ENCODE measurements at regions not wholly inside any gene's neighbourhood (a gene's known extent, or its start where the extent isn't known, plus 50 kb on each side); places are given as distances from the start of the nearest gene placed in this dataset.

GRCh38 chr12:61916831-61917230, 343.4 kb upstream of the USP15 start:
- ATAC-seq (replicated peaks) (no peak), DNase-seq (no peak)
- Mint-ChIP-seq H3K9me3 (peaks cover 12% of the 10 kb centered on the region in 2 donors), H3K27ac (no peak overlapping the region), H3K36me3 (ENCODE audit: insufficient read depth) (no peaks in the 10 kb centered on the region), H3K4me1 (ENCODE audit: low read depth in 2 of 2) (no peaks in the 10 kb centered on the region), H3K4me3 (no peak overlapping the region), H3K27me3 (no peaks in the 10 kb centered on the region)

GRCh38 chr12:61919686-61920085, 340.5 kb upstream of the USP15 start:
- no peaks in the 10 kb centered on the region for H3K4me1 Mint-ChIP-seq (ENCODE audit: low read depth in 2 of 2)
- H3K36me3 Mint-ChIP-seq (ENCODE audit: insufficient read depth), result no peaks in the 10 kb centered on the region
- ATAC-seq (replicated peaks) (no peak), DNase-seq (no peak)
- H3K4me3 Mint-ChIP-seq, result no peak overlapping the region
- no peak overlapping the region for H3K27ac Mint-ChIP-seq
- no peaks in the 10 kb centered on the region for H3K27me3 Mint-ChIP-seq
- peaks cover 18 to 19% of the 10 kb centered on the region in 2 donors for H3K9me3 Mint-ChIP-seq

- Mint-ChIP-seq H3K27ac (no peak overlapping the region), H3K27me3 (no peaks in the 10 kb centered on the region), H3K4me3 (no peak overlapping the region), H3K9me3 (peaks cover 21 to 24% of the 10 kb centered on the region in 2 donors), H3K36me3 (ENCODE audit: insufficient read depth) (no peaks in the 10 kb centered on the region), H3K4me1 (ENCODE audit: low read depth in 2 of 2) (no peaks in the 10 kb centered on the region)
- DNase-seq (no peak), ATAC-seq (replicated peaks) (no peak)
Observed at GRCh38 chr12:61920230-61920629, 340.0 kb upstream of the USP15 start.

- ATAC-seq (replicated peaks), result no peak
- Mint-ChIP-seq H3K36me3 (ENCODE audit: insufficient read depth) (no peaks in the 10 kb centered on the region), H3K9me3 (peaks cover 25 to 30% of the 10 kb centered on the region in 2 donors)
Observed at GRCh38 chr12:61923152-61923551, 337.1 kb upstream of the USP15 start.

GRCh38 chr12:61934564-61934963, 325.6 kb upstream of the USP15 start:
- H3K36me3 Mint-ChIP-seq (ENCODE audit: insufficient read depth), result no peaks in the 10 kb centered on the region
- peaks cover 0 to 2% of the 10 kb centered on the region in 2 donors for H3K9me3 Mint-ChIP-seq
- DNase-seq (no peak), ATAC-seq (replicated peaks) (no peak)
- H3K4me1 Mint-ChIP-seq (ENCODE audit: low read depth in 2 of 2), result no peaks in the 10 kb centered on the region
- no peak overlapping the region for H3K4me3 Mint-ChIP-seq
- no peaks in the 10 kb centered on the region for H3K27me3 Mint-ChIP-seq
- H3K27ac Mint-ChIP-seq, result no peak overlapping the region

More at GRCh38 chr12:61923152-61923551, 337.1 kb upstream of the USP15 start:
- H3K4me3 Mint-ChIP-seq, result no peak overlapping the region
- H3K4me1 Mint-ChIP-seq (ENCODE audit: low read depth in 2 of 2), result no peaks in the 10 kb centered on the region
- no peak for DNase-seq
- no peak overlapping the region for H3K27ac Mint-ChIP-seq
- H3K27me3 Mint-ChIP-seq, result no peaks in the 10 kb centered on the region

- Mint-ChIP-seq H3K4me1 (ENCODE audit: low read depth in 2 of 2) (no peaks in the 10 kb centered on the region), H3K4me3 (no peak overlapping the region), H3K27me3 (no peaks in the 10 kb centered on the region), H3K9me3 (peaks cover 0 to 7% of the 10 kb centered on the region in 2 donors), H3K27ac (no peak overlapping the region), H3K36me3 (ENCODE audit: insufficient read depth) (no peaks in the 10 kb centered on the region)
- DNase-seq (no peak), ATAC-seq (replicated peaks) (no peak)
Observed at GRCh38 chr12:61939977-61940376, 320.2 kb upstream of the USP15 start.

- no peak for DNase-seq
- no peak overlapping the region for H3K4me3 Mint-ChIP-seq
- H3K27me3 Mint-ChIP-seq, result no peaks in the 10 kb centered on the region
- H3K36me3 Mint-ChIP-seq (ENCODE audit: insufficient read depth), result no peaks in the 10 kb centered on the region
- H3K9me3 Mint-ChIP-seq, result peaks cover 0 to under 1% of the 10 kb centered on the region in 2 donors
- ATAC-seq (replicated peaks), result no peak
- no peaks in the 10 kb centered on the region for H3K4me1 Mint-ChIP-seq (ENCODE audit: low read depth in 2 of 2)
- H3K27ac Mint-ChIP-seq, result no peak overlapping the region
Observed at GRCh38 chr12:61956545-61956944, 303.7 kb upstream of the USP15 start.

- no peak overlapping the region for H3K27ac Mint-ChIP-seq
- no peak overlapping the region for H3K4me3 Mint-ChIP-seq
Observed at GRCh38 chr12:61974461-61974860, 285.7 kb upstream of the USP15 start.

GRCh38 chr12:61985830-61986229, 274.4 kb upstream of the USP15 start:
- ATAC-seq (replicated peaks) (no peak), DNase-seq (no peak)
- H3K27ac Mint-ChIP-seq, result no peak overlapping the region
- H3K4me1 Mint-ChIP-seq (ENCODE audit: low read depth in 2 of 2), result no peaks in the 10 kb centered on the region
- peaks cover 4 to 7% of the 10 kb centered on the region in 2 donors for H3K9me3 Mint-ChIP-seq
- no peaks in the 10 kb centered on the region for H3K36me3 Mint-ChIP-seq (ENCODE audit: insufficient read depth)
- no peaks in the 10 kb centered on the region for H3K27me3 Mint-ChIP-seq
- H3K4me3 Mint-ChIP-seq, result no peak overlapping the region

More at GRCh38 chr12:61974461-61974860, 285.7 kb upstream of the USP15 start:
- no peak for DNase-seq
- ATAC-seq (replicated peaks), result no peak
- H3K4me1 Mint-ChIP-seq (ENCODE audit: low read depth in 2 of 2), result no peaks in the 10 kb centered on the region
- no peaks in the 10 kb centered on the region for H3K27me3 Mint-ChIP-seq
- H3K9me3 Mint-ChIP-seq, result peaks cover 8 to 12% of the 10 kb centered on the region in 2 donors
- no peaks in the 10 kb centered on the region for H3K36me3 Mint-ChIP-seq (ENCODE audit: insufficient read depth)

- H3K9me3 Mint-ChIP-seq, result peaks cover 2 to 7% of the 10 kb centered on the region in 2 donors
- no peaks in the 10 kb centered on the region for H3K36me3 Mint-ChIP-seq (ENCODE audit: insufficient read depth)
- H3K27ac Mint-ChIP-seq, result no peak overlapping the region
- H3K4me3 Mint-ChIP-seq, result no peak overlapping the region
- no peaks in the 10 kb centered on the region for H3K27me3 Mint-ChIP-seq
- DNase-seq (no peak), ATAC-seq (replicated peaks) (no peak)
- no peaks in the 10 kb centered on the region for H3K4me1 Mint-ChIP-seq (ENCODE audit: low read depth in 2 of 2)
Observed at GRCh38 chr12:61987173-61987572, 273.0 kb upstream of the USP15 start.

GRCh38 chr12:61991661-61992060, 268.5 kb upstream of the USP15 start:
- no peak for ATAC-seq (replicated peaks)
- H3K4me1 Mint-ChIP-seq (ENCODE audit: low read depth in 2 of 2), result no peaks in the 10 kb centered on the region

GRCh38 chr12:61993734-61994345, 266.4 kb upstream of the USP15 start:
- ATAC-seq (replicated peaks) (no peak), DNase-seq (no peak)
- no peak overlapping the region for H3K27ac Mint-ChIP-seq
- H3K9me3 Mint-ChIP-seq, result peaks cover 0 to 4% of the 10 kb centered on the region in 2 donors
- no peaks in the 10 kb centered on the region for H3K36me3 Mint-ChIP-seq (ENCODE audit: insufficient read depth)
- H3K4me3 Mint-ChIP-seq, result no peak overlapping the region
- no peaks in the 10 kb centered on the region for H3K4me1 Mint-ChIP-seq (ENCODE audit: low read depth in 2 of 2)
- no peaks in the 10 kb centered on the region for H3K27me3 Mint-ChIP-seq

More at GRCh38 chr12:61991661-61992060, 268.5 kb upstream of the USP15 start:
- Mint-ChIP-seq H3K27me3 (no peaks in the 10 kb centered on the region), H3K27ac (no peak overlapping the region), H3K4me3 (no peak overlapping the region), H3K36me3 (ENCODE audit: insufficient read depth) (no peaks in the 10 kb centered on the region), H3K9me3 (peaks cover 0 to under 1% of the 10 kb centered on the region in 2 donors)
- no peak for DNase-seq

GRCh38 chr12:61996717-61997116, 263.5 kb upstream of the USP15 start:
- DNase-seq (no peak), ATAC-seq (replicated peaks) (no peak)
- no peak overlapping the region for H3K4me3 Mint-ChIP-seq
- peaks cover 0 to 4% of the 10 kb centered on the region in 2 donors for H3K9me3 Mint-ChIP-seq
- no peaks in the 10 kb centered on the region for H3K36me3 Mint-ChIP-seq (ENCODE audit: insufficient read depth)
- no peak overlapping the region for H3K27ac Mint-ChIP-seq
- no peaks in the 10 kb centered on the region for H3K27me3 Mint-ChIP-seq
- H3K4me1 Mint-ChIP-seq (ENCODE audit: low read depth in 2 of 2), result no peaks in the 10 kb centered on the region

- Mint-ChIP-seq H3K36me3 (ENCODE audit: insufficient read depth) (no peaks in the 10 kb centered on the region), H3K9me3 (peaks cover 0 to 4% of the 10 kb centered on the region in 2 donors)
Observed at GRCh38 chr12:61998791-61999190, 261.4 kb upstream of the USP15 start.

More at GRCh38 chr12:61998791-61999190, 261.4 kb upstream of the USP15 start:
- H3K27ac Mint-ChIP-seq, result no peak overlapping the region
- H3K27me3 Mint-ChIP-seq, result no peaks in the 10 kb centered on the region
- DNase-seq (no peak), ATAC-seq (replicated peaks) (no peak)
- H3K4me1 Mint-ChIP-seq (ENCODE audit: low read depth in 2 of 2), result no peaks in the 10 kb centered on the region
- H3K4me3 Mint-ChIP-seq, result no peak overlapping the region
